SK-N-MC (cell line): ENCODE measurements at regions not wholly inside any gene's neighbourhood (a gene's known extent, or its start where the extent isn't known, plus 50 kb on each side); places are given as distances from the start of the nearest gene placed in this dataset.

Experiments
- EZH2 ChIP-seq: fragments of 200-600 bp; sonication (generic); IDR thresholded peaks from one replicate; pipeline ENCODE4 v1.6.1; 2017; ENCODE audit warnings: antibody characterized with exemption
- FOXP2 ChIP-seq: optimal IDR thresholded peaks from 2 replicates; pipeline ENCODE3; 2011; ENCODE audit warnings: mild to moderate bottlenecking, moderate library complexity; ENCODE audit not compliant: insufficient read depth; ENCODE audit errors: extremely low read length, control extremely low read depth
- POLR2AphosphoS5 ChIP-seq: IDR thresholded peaks from 2 replicates; pipeline ENCODE4 v1.6.1; 2012; ENCODE audit warnings: mild to moderate bottlenecking, low read depth, low read length, borderline replicate concordance

DNA sequence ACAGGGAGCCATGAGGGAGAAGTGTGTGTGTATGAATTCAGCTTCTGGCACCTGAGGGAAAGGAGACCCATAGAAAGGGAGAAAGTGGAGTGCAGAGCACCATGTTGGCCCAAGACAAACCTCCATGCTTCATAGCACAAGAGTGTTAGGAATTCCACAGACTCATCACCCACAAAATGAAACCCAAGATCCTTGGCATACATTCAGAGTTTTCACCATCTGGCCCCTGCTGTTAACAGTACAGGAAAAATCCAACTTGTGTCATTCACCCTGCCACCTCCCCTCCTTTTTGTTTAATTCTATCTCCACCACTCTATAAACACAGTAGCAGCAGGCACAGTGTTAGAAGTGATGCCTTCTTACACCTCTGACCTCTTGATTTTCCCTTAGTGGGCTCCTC lies 60.0 kb upstream of the MNS1 start:
- no peak for TF ChIP-seq EZH2
- no peak for TF ChIP-seq POLR2AphosphoS5
- TF ChIP-seq FOXP2: no peak
